ENCODE measurements at regions not wholly inside any gene's neighbourhood (a gene's known extent, or its start where the extent isn't known, plus 50 kb on each side); places are given as distances from the start of the nearest gene placed in this dataset.

DNA sequence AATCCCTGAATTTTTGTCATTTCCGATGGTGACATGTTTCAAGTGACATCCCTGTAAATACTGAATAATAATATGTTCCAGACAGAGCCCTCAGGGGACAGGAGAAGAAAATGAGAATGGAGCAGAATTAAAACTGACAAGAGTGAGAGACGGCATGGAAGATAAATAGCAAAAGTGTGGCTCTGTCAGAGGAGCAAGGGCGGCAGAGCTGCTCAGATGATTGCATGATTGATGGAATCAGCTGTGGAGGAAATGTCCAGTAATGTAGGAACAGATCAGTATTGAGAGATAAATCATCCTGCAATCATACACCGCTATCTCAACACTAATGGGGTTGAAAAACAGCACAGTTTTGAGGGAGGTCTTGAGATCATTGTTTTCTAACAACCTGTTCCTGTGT is 350.3 kb downstream of the STIM2 start:
- H3K9me3 Mint-ChIP-seq = no peaks in the 10 kb centered on the region
- H3K27ac Mint-ChIP-seq (ENCODE audit: unreplicated experiment) = no peak overlapping the region
- DNase-seq (ENCODE audit: low read depth, low spot score) = no peak
- H3K27me3 Mint-ChIP-seq (ENCODE audit: low read depth) = no peaks in the 10 kb centered on the region
- no peak overlapping the region for H3K4me3 Mint-ChIP-seq
- no peaks in the 10 kb centered on the region for H3K4me1 Mint-ChIP-seq
- no peaks in the 10 kb centered on the region for H3K36me3 Mint-ChIP-seq (ENCODE audit: low read depth)
- no peak for TF ChIP-seq CTCF (conservative IDR thresholded peaks at IDR 0.05)

GRCh38 chr4:27214010-27214409 is 353.4 kb downstream of the STIM2 start:
- no peaks in the 10 kb centered on the region for H3K27me3 Mint-ChIP-seq (ENCODE audit: low read depth)
- no peak for TF ChIP-seq CTCF (conservative IDR thresholded peaks at IDR 0.05)
- H3K27ac Mint-ChIP-seq (ENCODE audit: unreplicated experiment) = no peak overlapping the region
- H3K36me3 Mint-ChIP-seq (ENCODE audit: low read depth) = no peaks in the 10 kb centered on the region
- no peaks in the 10 kb centered on the region for H3K9me3 Mint-ChIP-seq
- no peaks in the 10 kb centered on the region for H3K4me1 Mint-ChIP-seq
- DNase-seq (ENCODE audit: low read depth, low spot score) = no peak
- no peak overlapping the region for H3K4me3 Mint-ChIP-seq

DNA sequence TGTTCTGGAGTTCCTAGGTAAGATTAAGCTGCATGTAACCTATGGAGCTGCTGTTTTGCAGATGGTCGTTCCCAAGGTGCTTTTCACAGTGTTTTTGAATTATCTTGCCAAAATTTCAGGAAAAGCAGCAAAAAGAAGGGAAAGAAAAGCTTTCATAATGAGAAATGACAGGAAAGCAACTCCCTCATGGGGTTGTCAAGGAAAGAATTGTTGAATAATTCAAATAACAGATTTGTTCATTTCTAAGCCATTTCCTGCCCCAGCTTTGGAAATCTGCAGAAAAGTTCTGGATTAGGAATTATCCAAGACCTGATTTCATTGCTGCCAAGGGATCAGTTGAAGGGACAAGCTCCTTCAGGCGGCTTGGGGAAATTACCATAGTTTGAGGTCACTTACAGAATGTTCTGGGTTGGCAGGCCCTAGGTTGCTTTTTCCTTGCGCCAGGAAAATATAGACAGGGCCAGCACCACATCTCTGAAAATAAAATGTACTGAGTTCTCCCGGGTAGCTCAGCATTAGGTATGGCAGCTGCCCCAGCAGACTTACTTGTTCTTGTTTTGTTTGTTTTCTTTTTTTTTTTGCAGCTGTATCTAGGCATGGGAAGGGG is 354.7 kb downstream of the STIM2 start:
- Mint-ChIP-seq H3K36me3 (ENCODE audit: low read depth) (no peaks in the 10 kb centered on the region), H3K27ac (ENCODE audit: unreplicated experiment) (no peak overlapping the region), H3K27me3 (ENCODE audit: low read depth) (no peaks in the 10 kb centered on the region), H3K9me3 (peaks cover under 1% of the 10 kb centered on the region), H3K4me1 (no peaks in the 10 kb centered on the region), H3K4me3 (no peak overlapping the region)
- no peak for DNase-seq (ENCODE audit: low read depth, low spot score)
- TF ChIP-seq CTCF (conservative IDR thresholded peaks at IDR 0.05) = no peak

- Mint-ChIP-seq H3K36me3 (ENCODE audit: low read depth) (no peaks in the 10 kb centered on the region), H3K27ac (ENCODE audit: unreplicated experiment) (no peak overlapping the region), H3K4me3 (no peak overlapping the region), H3K9me3 (peaks cover 12% of the 10 kb centered on the region), H3K27me3 (ENCODE audit: low read depth) (no peaks in the 10 kb centered on the region), H3K4me1 (no peaks in the 10 kb centered on the region)
- no peak for DNase-seq (ENCODE audit: low read depth, low spot score)
- no peak for TF ChIP-seq CTCF (conservative IDR thresholded peaks at IDR 0.05)
Observed at GRCh38 chr4:27217261-27217769, 356.7 kb downstream of the STIM2 start.

DNA sequence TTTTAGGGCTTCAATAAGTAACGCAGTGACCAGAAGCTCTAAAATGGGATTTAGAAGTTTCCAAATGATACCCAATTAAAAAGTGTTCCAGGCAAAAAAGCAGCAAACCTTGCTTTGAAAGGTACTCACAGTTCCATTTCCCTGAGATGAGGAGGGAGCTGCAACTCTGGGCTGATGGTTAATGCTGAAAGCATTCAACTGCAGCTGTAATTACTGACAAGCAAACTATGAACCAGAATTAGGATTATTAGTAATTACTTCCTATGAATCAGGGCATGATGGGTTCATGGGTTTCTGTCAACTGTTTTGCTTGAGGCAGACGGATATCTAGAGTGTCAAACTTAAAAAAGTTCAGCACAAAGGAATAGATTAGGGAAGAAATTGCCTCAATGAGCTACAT is 357.4 kb downstream of the STIM2 start:
- no peak for TF ChIP-seq CTCF (conservative IDR thresholded peaks at IDR 0.05)
- Mint-ChIP-seq H3K27ac (ENCODE audit: unreplicated experiment) (no peak overlapping the region), H3K9me3 (peaks cover 13% of the 10 kb centered on the region), H3K36me3 (ENCODE audit: low read depth) (no peaks in the 10 kb centered on the region), H3K4me1 (no peaks in the 10 kb centered on the region), H3K27me3 (ENCODE audit: low read depth) (no peaks in the 10 kb centered on the region), H3K4me3 (no peak overlapping the region)
- DNase-seq (ENCODE audit: low read depth, low spot score) = no peak

Data from neural crest cell (in vitro differentiated cells).